ENCODE measurements at regions not wholly inside any gene's neighbourhood (a gene's known extent, or its start where the extent isn't known, plus 50 kb on each side); places are given as distances from the start of the nearest gene placed in this dataset.

- no peak for TF ChIP-seq TAF1 (IDR thresholded peaks at IDR 0.05; ENCODE audit: low read depth)
- TF ChIP-seq SMC3 (conservative IDR thresholded peaks at IDR 0.05; ENCODE audit: poor library complexity): no peak
- TF ChIP-seq, protein P1, sequence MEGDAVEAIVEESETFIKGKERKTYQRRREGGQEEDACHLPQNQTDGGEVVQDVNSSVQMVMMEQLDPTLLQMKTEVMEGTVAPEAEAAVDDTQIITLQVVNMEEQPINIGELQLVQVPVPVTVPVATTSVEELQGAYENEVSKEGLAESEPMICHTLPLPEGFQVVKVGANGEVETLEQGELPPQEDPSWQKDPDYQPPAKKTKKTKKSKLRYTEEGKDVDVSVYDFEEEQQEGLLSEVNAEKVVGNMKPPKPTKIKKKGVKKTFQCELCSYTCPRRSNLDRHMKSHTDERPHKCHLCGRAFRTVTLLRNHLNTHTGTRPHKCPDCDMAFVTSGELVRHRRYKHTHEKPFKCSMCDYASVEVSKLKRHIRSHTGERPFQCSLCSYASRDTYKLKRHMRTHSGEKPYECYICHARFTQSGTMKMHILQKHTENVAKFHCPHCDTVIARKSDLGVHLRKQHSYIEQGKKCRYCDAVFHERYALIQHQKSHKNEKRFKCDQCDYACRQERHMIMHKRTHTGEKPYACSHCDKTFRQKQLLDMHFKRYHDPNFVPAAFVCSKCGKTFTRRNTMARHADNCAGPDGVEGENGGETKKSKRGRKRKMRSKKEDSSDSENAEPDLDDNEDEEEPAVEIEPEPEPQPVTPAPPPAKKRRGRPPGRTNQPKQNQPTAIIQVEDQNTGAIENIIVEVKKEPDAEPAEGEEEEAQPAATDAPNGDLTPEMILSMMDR (IDR thresholded peaks at IDR 0.05; ENCODE audit: poor library complexity, severe bottlenecking): no peak
- no peak for TF ChIP-seq REST (IDR thresholded peaks at IDR 0.05; ENCODE audit: borderline replicate concordance)
- TF ChIP-seq EZH2 (IDR thresholded peaks at IDR 0.05; ENCODE audit: borderline replicate concordance, insufficient read depth, low read length, poor library complexity, severe bottlenecking): no peak
Observed at GRCh38 chr5:56360816-56361215, 127.7 kb upstream of the ANKRD55 start.
